ENCODE measurements at regions not wholly inside any gene's neighbourhood (a gene's known extent, or its start where the extent isn't known, plus 50 kb on each side); places are given as distances from the start of the nearest gene placed in this dataset.

DNA sequence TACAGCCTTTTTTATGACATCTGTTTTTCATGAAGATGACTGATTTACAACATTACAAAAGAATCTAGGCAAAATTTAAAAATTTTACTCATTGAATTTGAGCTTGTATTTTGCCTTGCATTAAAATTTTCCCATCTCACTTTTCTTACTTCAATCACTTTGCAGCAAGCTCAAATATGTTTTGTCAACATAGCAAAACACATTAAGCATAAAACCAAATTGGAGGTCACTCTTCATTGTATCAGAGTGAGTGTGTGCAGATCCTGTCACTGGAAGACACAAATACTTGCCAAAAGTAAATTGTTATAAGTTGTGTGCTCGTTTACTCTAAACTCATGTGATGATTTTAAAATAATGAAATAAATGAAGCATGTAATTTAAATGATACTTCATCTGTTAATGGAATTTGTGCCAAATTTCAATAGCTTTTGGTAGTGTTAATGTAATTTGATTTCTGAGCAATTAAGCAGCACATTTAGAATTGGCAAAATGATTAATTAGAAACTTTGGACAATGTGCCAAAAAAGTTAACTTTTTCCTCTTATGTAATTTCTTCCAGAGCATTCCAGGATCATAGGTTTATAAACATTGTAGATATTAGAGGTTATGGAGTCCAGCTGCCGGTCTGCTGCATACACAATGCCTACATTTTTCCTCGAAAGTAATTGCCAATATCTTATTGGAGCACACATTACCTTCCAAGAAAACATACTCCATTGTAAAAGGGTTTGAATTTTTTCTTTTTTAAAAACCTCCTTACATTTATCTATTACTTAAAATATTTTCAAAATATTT is 1078.2 kb upstream of the LRRTM3 start:
- TF ChIP-seq BACH2 (CRISPR knock-in tag; IDR thresholded peaks at IDR 0.05; ENCODE audit: borderline replicate concordance) (no peak), SNAI2 (CRISPR knock-in tag; IDR thresholded peaks at IDR 0.05) (no peak), ZFP3 (CRISPR knock-in tag; IDR thresholded peaks at IDR 0.05) (no peak), ZNF8 (CRISPR knock-in tag; IDR thresholded peaks at IDR 0.05) (no peak)
- TF ChIP-seq, protein P1, sequence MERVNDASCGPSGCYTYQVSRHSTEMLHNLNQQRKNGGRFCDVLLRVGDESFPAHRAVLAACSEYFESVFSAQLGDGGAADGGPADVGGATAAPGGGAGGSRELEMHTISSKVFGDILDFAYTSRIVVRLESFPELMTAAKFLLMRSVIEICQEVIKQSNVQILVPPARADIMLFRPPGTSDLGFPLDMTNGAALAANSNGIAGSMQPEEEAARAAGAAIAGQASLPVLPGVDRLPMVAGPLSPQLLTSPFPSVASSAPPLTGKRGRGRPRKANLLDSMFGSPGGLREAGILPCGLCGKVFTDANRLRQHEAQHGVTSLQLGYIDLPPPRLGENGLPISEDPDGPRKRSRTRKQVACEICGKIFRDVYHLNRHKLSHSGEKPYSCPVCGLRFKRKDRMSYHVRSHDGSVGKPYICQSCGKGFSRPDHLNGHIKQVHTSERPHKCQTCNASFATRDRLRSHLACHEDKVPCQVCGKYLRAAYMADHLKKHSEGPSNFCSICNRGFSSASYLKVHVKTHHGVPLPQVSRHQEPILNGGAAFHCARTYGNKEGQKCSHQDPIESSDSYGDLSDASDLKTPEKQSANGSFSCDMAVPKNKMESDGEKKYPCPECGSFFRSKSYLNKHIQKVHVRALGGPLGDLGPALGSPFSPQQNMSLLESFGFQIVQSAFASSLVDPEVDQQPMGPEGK (CRISPR knock-in tag; IDR thresholded peaks at IDR 0.05; ENCODE audit: borderline replicate concordance): no peak
